HepG2 (cell line): ENCODE measurements at regions not wholly inside any gene's neighbourhood (a gene's known extent, or its start where the extent isn't known, plus 50 kb on each side); places are given as distances from the start of the nearest gene placed in this dataset.

ENCODE experiments used
- ARID3A ChIP-seq: IDR thresholded peaks from 2 replicates; pipeline ENCODE4 v1.6.1; 2012; ENCODE audit warnings: low read depth, low read length, improper control_type of control experiment
- CEBPB ChIP-seq: IDR thresholded peaks from 2 replicates; pipeline ENCODE4 v1.6.1; 2011; ENCODE audit warnings: low read depth, low read length, improper control_type of control experiment, borderline replicate concordance
- CENPBD1 ChIP-seq: sonication (generic); formaldehyde crosslinking; IDR thresholded peaks from 2 replicates; pipeline ENCODE4 v1.8.0; 2022; ENCODE audit warnings: missing genetic modification reagents, low read depth, mild to moderate bottlenecking, borderline replicate concordance
- FOXJ3 ChIP-seq: sonication (generic); formaldehyde crosslinking; IDR thresholded peaks from 2 replicates; pipeline ENCODE4 v1.4.0; 2020; ENCODE audit warnings: missing genetic modification reagents, mild to moderate bottlenecking, borderline replicate concordance
- FOXP4 ChIP-seq: sonication (generic); formaldehyde crosslinking; IDR thresholded peaks from 2 replicates; pipeline ENCODE4 v1.4.0; 2020; ENCODE audit warnings: missing genetic modification reagents
- MTF1 ChIP-seq: sonication (generic); formaldehyde crosslinking; IDR thresholded peaks from 2 replicates; pipeline ENCODE4 v1.5.0; 2020; ENCODE audit warnings: missing genetic modification reagents
- NCOA1 ChIP-seq: sonication (generic); formaldehyde crosslinking; IDR thresholded peaks from 2 replicates; pipeline ENCODE4 v1.9.0; 2021; ENCODE audit warnings: missing genetic modification reagents
- NR2F6 ChIP-seq, 2 experiments: IDR thresholded peaks; 2 replicates each; pipeline ENCODE4 v1.6.1; 2016; ENCODE audit warnings: antibody characterized with exemption in 1 of 2, mild to moderate bottlenecking in 1 of 2
- RAD21 ChIP-seq: fragments of 450-650 bp; formaldehyde crosslinking; IDR thresholded peaks from 2 replicates; pipeline ENCODE4 v1.5.0; 2020; ENCODE audit warnings: mild to moderate bottlenecking
- RBAK ChIP-seq: sonication (generic); formaldehyde crosslinking; IDR thresholded peaks from 2 replicates; pipeline ENCODE4 v1.5.1; 2020; ENCODE audit warnings: mild to moderate bottlenecking, missing genetic modification reagents
- SOX13 ChIP-seq, 3 experiments: fragments of 450-650 bp in 1 of 3; sonication (generic) in 1 of 3; formaldehyde crosslinking in 1 of 3; IDR thresholded peaks in 2 of 3; conservative IDR thresholded peaks in 1 of 3; 2 replicates each; pipeline versions ENCODE4 v1.5.0 to v1.6.1; 2016 to 2020; ENCODE audit warnings: antibody characterized with exemption in 1 of 3, mild to moderate bottlenecking in 1 of 3, missing compliant biosample characterization in 1 of 3, missing genetic modification reagents in 1 of 3, moderate library complexity in 1 of 3
- SP2 ChIP-seq: sonication (generic); formaldehyde crosslinking; IDR thresholded peaks from 2 replicates; pipeline ENCODE4 v1.5.1; 2020; ENCODE audit warnings: mild to moderate bottlenecking, missing genetic modification reagents
- YEATS2 ChIP-seq: sonication (generic); formaldehyde crosslinking; IDR thresholded peaks from 2 replicates; pipeline ENCODE4 v1.4.0; 2020; ENCODE audit warnings: missing genetic modification reagents, borderline replicate concordance
- ZBTB20 ChIP-seq: sonication (generic); formaldehyde crosslinking; IDR thresholded peaks from 2 replicates; pipeline ENCODE4 v1.8.1; 2023; ENCODE audit warnings: missing genetic modification reagents, low read depth, mild to moderate bottlenecking, borderline replicate concordance
- ZMYM3 ChIP-seq: sonication (generic); formaldehyde crosslinking; IDR thresholded peaks from 2 replicates; pipeline ENCODE4 v1.5.1; 2020; ENCODE audit warnings: mild to moderate bottlenecking, missing genetic modification reagents
- ZNF552 ChIP-seq: sonication (generic); formaldehyde crosslinking; IDR thresholded peaks from 2 replicates; pipeline ENCODE4 v1.9.0; 2022; ENCODE audit warnings: missing genetic modification reagents, mild to moderate bottlenecking, borderline replicate concordance
- ZNF652 ChIP-seq: IDR thresholded peaks from 2 replicates; pipeline ENCODE4 v1.6.1; 2016; ENCODE audit warnings: low read depth, borderline replicate concordance
- ZNF775 ChIP-seq: sonication (generic); formaldehyde crosslinking; IDR thresholded peaks from 2 replicates; pipeline ENCODE4 v1.4.0; 2020; ENCODE audit warnings: missing genetic modification reagents, mild to moderate bottlenecking, moderate library complexity, borderline replicate concordance
- TF ChIP-seq, protein P1 (sequence below): sonication (generic); formaldehyde crosslinking; IDR thresholded peaks from 2 replicates; pipeline ENCODE4 v1.4.0; 2020; ENCODE audit warnings: missing genetic modification reagents
- TF ChIP-seq, protein P2 (sequence below): sonication (generic); formaldehyde crosslinking; IDR thresholded peaks from 2 replicates; pipeline ENCODE4 v1.5.1; 2020; ENCODE audit warnings: missing genetic modification reagents, mild to moderate bottlenecking, borderline replicate concordance
- TF ChIP-seq, protein P3 (sequence below): sonication (generic); formaldehyde crosslinking; IDR thresholded peaks from 2 replicates; pipeline ENCODE4 v1.8.1; 2023; ENCODE audit warnings: missing genetic modification reagents, inconsistent platforms, borderline replicate concordance

DNA sequence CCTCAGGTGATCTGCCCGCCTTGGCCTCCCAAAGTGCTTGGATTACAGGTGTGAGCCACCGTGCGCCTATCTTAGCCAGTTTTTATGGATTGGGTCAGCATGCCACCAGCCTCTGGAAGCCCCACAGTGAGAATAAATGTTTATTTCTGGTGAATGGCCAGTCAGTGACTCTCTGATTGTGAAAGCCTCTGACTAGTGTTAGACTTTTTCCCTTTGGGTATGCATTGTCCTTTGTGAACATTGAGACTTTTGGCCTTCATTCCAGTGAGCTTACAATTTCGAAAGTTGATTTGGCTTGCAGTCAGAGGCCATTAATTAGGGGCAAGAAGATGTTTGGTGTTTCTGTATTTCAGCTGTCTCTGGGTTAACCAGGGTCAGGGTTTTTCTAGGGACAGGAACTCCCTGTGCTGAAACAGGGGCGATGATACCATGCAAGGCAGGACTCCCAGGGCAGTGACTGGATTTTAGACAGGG lies 274.5 kb upstream of the C2CD4B start (continued):
- TF ChIP-seq, protein P1, sequence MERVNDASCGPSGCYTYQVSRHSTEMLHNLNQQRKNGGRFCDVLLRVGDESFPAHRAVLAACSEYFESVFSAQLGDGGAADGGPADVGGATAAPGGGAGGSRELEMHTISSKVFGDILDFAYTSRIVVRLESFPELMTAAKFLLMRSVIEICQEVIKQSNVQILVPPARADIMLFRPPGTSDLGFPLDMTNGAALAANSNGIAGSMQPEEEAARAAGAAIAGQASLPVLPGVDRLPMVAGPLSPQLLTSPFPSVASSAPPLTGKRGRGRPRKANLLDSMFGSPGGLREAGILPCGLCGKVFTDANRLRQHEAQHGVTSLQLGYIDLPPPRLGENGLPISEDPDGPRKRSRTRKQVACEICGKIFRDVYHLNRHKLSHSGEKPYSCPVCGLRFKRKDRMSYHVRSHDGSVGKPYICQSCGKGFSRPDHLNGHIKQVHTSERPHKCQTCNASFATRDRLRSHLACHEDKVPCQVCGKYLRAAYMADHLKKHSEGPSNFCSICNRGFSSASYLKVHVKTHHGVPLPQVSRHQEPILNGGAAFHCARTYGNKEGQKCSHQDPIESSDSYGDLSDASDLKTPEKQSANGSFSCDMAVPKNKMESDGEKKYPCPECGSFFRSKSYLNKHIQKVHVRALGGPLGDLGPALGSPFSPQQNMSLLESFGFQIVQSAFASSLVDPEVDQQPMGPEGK (CRISPR knock-in tag) = 0 out of 2 replicates have a peak, but pooled peaks have one; percentile 10
- TF ChIP-seq NR2F6 (IDR thresholded peaks at IDR 0.05) (peak; percentile 31; the same call in 1 of the 2 replicates), NR2F6 (CRISPR knock-in tag; IDR thresholded peaks at IDR 0.05) (peak; percentile 62; the same call in 1 of the 2 replicates), RBAK (CRISPR knock-in tag) (no peak), CEBPB (peak; percentile 75; the same call in 1 of the 2 replicates), CENPBD1 (no peak), ZMYM3 (CRISPR knock-in tag) (peak; percentile 52; the same call in 1 of the 2 replicates), ZBTB20 (CRISPR knock-in tag) (no peak), NCOA1 (CRISPR knock-in tag) (0 out of 2 replicates have a peak, but pooled peaks have one; percentile 47), YEATS2 (CRISPR knock-in tag) (no peak), FOXP4 (peak; percentile 61), FOXJ3 (CRISPR knock-in tag) (peak; percentile 54; the same call in 1 of the 2 replicates), ZNF652 (no peak), ZNF552 (CRISPR knock-in tag) (no peak), RAD21 (CRISPR knock-in tag) (no peak), MTF1 (CRISPR knock-in tag) (no peak), SOX13 (IDR thresholded peaks at IDR 0.05) (no peak), SOX13 (CRISPR knock-in tag; conservative IDR thresholded peaks at IDR 0.05 in 1 of 2, IDR thresholded peaks at IDR 0.05 in 1 of 2) (peak in 1 of 2 experiments; percentile 89; a peak in 2 of 4 replicates), ARID3A (peak; percentile 51; the same call in 1 of the 2 replicates), ZNF775 (no peak), SP2 (CRISPR knock-in tag) (no peak)
- TF ChIP-seq, protein P2, sequence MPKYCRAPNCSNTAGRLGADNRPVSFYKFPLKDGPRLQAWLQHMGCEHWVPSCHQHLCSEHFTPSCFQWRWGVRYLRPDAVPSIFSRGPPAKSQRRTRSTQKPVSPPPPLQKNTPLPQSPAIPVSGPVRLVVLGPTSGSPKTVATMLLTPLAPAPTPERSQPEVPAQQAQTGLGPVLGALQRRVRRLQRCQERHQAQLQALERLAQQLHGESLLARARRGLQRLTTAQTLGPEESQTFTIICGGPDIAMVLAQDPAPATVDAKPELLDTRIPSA (CRISPR knock-in tag) = no peak
- TF ChIP-seq, protein P3, sequence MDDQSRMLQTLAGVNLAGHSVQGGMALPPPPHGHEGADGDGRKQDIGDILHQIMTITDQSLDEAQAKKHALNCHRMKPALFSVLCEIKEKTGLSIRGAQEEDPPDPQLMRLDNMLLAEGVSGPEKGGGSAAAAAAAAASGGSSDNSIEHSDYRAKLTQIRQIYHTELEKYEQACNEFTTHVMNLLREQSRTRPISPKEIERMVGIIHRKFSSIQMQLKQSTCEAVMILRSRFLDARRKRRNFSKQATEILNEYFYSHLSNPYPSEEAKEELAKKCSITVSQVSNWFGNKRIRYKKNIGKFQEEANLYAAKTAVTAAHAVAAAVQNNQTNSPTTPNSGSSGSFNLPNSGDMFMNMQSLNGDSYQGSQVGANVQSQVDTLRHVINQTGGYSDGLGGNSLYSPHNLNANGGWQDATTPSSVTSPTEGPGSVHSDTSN (CRISPR knock-in tag) = no peak
